Upper lobe of left lung (tissue), 4 donors: ENCODE measurements at regions not wholly inside any gene's neighbourhood (a gene's known extent, or its start where the extent isn't known, plus 50 kb on each side); places are given as distances from the start of the nearest gene placed in this dataset.

Experiments
- CTCF ChIP-seq, 6 experiments: fragments of 450-650 bp in 4 of 6; fragments of 200-600 bp in 2 of 6; sonication (generic) in 2 of 6; IDR thresholded peaks; one replicate each; pipeline ENCODE4 v1.5.1; 2016 to 2019; ENCODE audit warnings: antibody characterized with exemption in 6 of 6
- POLR2A ChIP-seq, 4 donors: fragments of 450-650 bp; IDR thresholded peaks; one replicate each; pipeline ENCODE4 v1.5.1; 2016 to 2017; ENCODE audit warnings: antibody characterized with exemption in 4 of 4, mild to moderate bottlenecking in 2 of 4

- TF ChIP-seq CTCF (IDR thresholded peaks at IDR 0.05) (no peak), POLR2A (IDR thresholded peaks at IDR 0.05) (no peak)
Observed at GRCh38 chr20:40320517-40321011, 368.5 kb downstream of the MAFB start.
